GM21528 (cell line): ENCODE measurements at regions not wholly inside any gene's neighbourhood (a gene's known extent, or its start where the extent isn't known, plus 50 kb on each side); places are given as distances from the start of the nearest gene placed in this dataset.
A peak's percentile ranks its signal among the peaks of the same experiment; 100 is the strongest.

ENCODE experiments used
- ATAC-seq: cut with Tn5 transposase; IDR thresholded peaks from one replicate; pipeline ENCODE4 v1.9.1; 2021; ENCODE audit warnings: mild to moderate bottlenecking, moderate library complexity; ENCODE audit not compliant: unreplicated experiment, low FRiP score

DNA sequence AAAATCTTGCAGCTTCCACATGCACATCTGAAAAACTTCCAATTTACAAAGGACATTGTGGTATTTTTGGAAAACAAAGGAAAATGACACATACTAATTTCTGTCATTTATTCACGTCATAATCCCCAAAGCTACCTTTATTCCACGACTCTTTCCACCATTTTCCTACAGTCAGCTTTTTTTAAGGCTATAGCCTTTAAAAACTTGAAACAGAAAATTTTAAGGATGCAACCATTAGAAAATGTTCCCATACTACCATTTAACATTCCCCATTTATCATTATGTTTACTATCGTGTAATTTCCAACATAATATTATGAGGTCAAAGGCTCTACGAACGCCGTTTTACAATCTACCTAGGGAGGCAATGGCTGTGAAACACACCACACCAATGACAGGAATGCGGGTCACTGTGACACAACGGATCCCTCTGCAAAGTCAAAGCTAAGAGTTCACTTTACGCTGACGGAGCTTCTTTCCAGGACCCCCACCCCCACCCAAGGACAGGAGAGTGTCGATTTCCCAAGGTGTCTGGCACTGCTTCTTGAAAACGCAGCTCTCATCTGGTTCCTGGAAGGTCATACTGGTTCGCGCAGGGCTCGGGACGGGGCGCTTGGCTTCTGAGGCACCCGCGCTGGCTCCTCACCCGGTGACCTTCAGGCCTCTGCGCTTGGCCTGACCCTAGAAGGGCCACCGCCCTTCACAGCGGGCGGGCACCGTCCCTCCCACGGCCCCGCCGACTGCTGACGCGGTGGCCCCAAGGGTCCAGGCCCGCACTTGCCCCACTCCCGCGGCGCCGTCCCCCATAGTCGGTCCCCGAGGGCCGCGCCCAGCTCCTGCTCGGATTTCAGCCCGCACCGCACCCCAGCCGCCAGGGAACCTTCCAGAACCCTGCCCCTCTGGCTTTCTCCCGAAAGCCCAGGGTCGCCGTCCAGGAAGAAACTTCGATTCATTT lies 50.5 kb upstream of the ATF3 start:
- ATAC-seq, result peak; percentile 35

DNA sequence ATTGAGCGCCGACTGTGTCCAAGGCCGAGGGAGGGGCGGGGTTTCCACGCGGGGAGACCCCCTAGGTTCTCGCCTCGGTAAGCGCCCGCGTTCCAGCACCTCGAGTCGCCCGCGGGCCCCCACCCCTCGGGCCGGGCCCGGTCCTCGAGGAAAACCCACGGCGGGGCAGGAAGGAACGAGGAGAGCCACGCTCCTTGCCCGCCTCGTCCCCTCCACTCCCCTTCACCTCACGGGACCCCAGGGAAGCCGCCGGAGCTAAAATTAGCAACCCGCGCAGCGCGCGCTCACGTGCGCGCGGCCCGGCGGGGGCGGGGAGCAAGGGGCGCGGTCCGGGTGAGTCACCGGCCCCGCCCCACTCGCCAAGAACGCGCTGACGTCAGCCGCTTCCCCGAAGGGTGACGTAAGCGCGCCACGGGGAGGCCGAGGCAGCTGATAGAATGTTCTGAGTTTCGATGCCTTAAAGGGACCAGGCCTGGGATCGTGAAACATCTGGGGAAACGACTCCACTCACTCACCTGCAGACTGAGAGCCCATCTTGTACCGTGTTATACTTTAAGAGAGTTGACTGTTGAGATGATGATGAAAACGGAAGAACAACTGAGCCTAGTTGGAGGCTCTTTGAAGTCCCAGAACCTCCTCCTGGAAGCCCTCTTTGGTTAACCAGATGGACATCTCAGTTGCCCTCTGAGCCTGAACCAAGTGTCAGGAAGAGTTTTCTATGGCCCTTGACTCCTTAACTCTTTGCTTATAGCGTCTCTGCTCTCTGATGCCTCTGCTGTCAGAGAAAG lies 49.7 kb upstream of the ATF3 start:
- ATAC-seq, result peak; percentile 93
